Loucy (cell line): ENCODE measurements at regions not wholly inside any gene's neighbourhood (a gene's known extent, or its start where the extent isn't known, plus 50 kb on each side); places are given as distances from the start of the nearest gene placed in this dataset.

Experiments
- H2AFZ ChIP-seq: fragments of 200-600 bp; sonication (generic); 2 replicates; pipeline ENCODE4 v1.6.0; 2016; ENCODE audit warnings: antibody characterized with exemption, mild to moderate bottlenecking, low read length, moderate library complexity
- H3F3A ChIP-seq: fragments of 200-600 bp; 2 replicates; pipeline ENCODE4 v1.6.0; 2016; ENCODE audit warnings: antibody characterized with exemption, low read depth, mild to moderate bottlenecking
- H3K27me3 ChIP-seq: fragments of 200-600 bp; sonication (generic); 2 replicates; pipeline ENCODE4 v1.6.1; 2014; ENCODE audit warnings: low read length, mild to moderate bottlenecking; ENCODE audit not compliant: insufficient read depth, poor library complexity, severe bottlenecking
- H3K36me3 ChIP-seq: fragments of 200-600 bp; sonication (generic); 2 replicates; pipeline ENCODE4 v1.6.1; 2016; ENCODE audit warnings: low read length; ENCODE audit not compliant: insufficient read depth
- H3K4me1 ChIP-seq: fragments of 200-600 bp; sonication (generic); 2 replicates; pipeline ENCODE4 v1.5.1; 2014; ENCODE audit warnings: low read length, mild to moderate bottlenecking; ENCODE audit not compliant: insufficient read depth, poor library complexity, severe bottlenecking
- H3K4me2 ChIP-seq: fragments of 200-600 bp; sonication (generic); 2 replicates; pipeline ENCODE4 v1.6.0; 2014; ENCODE audit warnings: antibody characterized with exemption, low read length, low read depth, mild to moderate bottlenecking; ENCODE audit not compliant: poor library complexity, severe bottlenecking
- H3K4me3 ChIP-seq: fragments of 200-600 bp; sonication (generic); 2 replicates; pipeline ENCODE4 v1.5.1; 2014; ENCODE audit warnings: low read length, mild to moderate bottlenecking, mixed read lengths; ENCODE audit not compliant: poor library complexity, severe bottlenecking
- H3K79me2 ChIP-seq: fragments of 200-600 bp; sonication (generic); 2 replicates; pipeline ENCODE4 v1.6.1; 2014; ENCODE audit warnings: low read length; ENCODE audit not compliant: insufficient read depth
- H3K9ac ChIP-seq: fragments of 200-600 bp; sonication (generic); 2 replicates; pipeline ENCODE4 v1.6.0; 2014; ENCODE audit warnings: mild to moderate bottlenecking, low read depth, low read length, moderate library complexity; ENCODE audit not compliant: poor library complexity, severe bottlenecking
- H3K9me2 ChIP-seq: fragments of 200-600 bp; sonication (generic); replicated peaks from 2 replicates; pipeline ENCODE4 v1.6.1; 2016; ENCODE audit warnings: low read depth, low read length, mixed read lengths
- H3K9me3 ChIP-seq: fragments of 200-600 bp; sonication (generic); 2 replicates; pipeline ENCODE4 v1.6.1; 2014; ENCODE audit warnings: mild to moderate bottlenecking, antibody characterized with exemption, low read length, low read depth; ENCODE audit not compliant: insufficient read depth
- H4K20me1 ChIP-seq: fragments of 200-600 bp; sonication (generic); 2 replicates; pipeline ENCODE4 v1.6.0; 2014; ENCODE audit warnings: antibody characterized with exemption, low read length, mild to moderate bottlenecking; ENCODE audit not compliant: insufficient read depth, poor library complexity, severe bottlenecking
- EZH2phosphoT487 ChIP-seq: fragments of 200-600 bp; IDR thresholded peaks from 2 replicates; pipeline ENCODE4 v1.6.1; 2018; ENCODE audit warnings: antibody characterized with exemption, mild to moderate bottlenecking, moderate library complexity, borderline replicate concordance
- TF ChIP-seq, protein P1 (sequence below): fragments of 200-600 bp; sonication (generic); conservative IDR thresholded peaks from 2 replicates; pipeline ENCODE4 v1.5.1; 2014; ENCODE audit warnings: mild to moderate bottlenecking, antibody characterized with exemption, low read length

DNA sequence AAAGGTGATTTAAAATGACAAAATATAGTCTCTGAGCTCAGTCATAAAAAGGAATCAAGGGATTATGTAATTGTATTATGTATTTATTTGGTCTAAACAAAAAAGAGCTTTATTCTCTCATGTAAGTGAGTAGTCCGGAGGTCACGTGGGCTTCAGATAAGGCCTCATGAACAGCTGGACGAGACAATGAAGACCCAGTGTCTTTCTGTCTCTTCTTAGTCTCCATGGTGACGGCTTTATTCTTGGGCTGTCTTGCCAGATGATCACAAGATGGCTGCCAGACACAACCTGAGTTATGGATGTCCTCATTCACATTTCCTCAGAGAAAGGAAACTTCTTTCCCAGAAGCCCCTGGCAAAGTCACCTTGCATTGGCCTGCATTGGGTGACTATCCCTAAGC, 98.6 kb downstream of the ARF6 start:
- H3K27me3 ChIP-seq = no peaks in the 10 kb centered on the region
- H2AFZ ChIP-seq = no peak overlapping the region
- no peaks in the 10 kb centered on the region for H4K20me1 ChIP-seq
- H3K4me1 ChIP-seq = no peaks in the 10 kb centered on the region
- no peak for TF ChIP-seq EZH2phosphoT487
- TF ChIP-seq, protein P1, sequence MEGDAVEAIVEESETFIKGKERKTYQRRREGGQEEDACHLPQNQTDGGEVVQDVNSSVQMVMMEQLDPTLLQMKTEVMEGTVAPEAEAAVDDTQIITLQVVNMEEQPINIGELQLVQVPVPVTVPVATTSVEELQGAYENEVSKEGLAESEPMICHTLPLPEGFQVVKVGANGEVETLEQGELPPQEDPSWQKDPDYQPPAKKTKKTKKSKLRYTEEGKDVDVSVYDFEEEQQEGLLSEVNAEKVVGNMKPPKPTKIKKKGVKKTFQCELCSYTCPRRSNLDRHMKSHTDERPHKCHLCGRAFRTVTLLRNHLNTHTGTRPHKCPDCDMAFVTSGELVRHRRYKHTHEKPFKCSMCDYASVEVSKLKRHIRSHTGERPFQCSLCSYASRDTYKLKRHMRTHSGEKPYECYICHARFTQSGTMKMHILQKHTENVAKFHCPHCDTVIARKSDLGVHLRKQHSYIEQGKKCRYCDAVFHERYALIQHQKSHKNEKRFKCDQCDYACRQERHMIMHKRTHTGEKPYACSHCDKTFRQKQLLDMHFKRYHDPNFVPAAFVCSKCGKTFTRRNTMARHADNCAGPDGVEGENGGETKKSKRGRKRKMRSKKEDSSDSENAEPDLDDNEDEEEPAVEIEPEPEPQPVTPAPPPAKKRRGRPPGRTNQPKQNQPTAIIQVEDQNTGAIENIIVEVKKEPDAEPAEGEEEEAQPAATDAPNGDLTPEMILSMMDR = no peak
- no peak overlapping the region for H3K4me2 ChIP-seq
- no peaks in the 10 kb centered on the region for H3K36me3 ChIP-seq
- no peaks in the 10 kb centered on the region for H3F3A ChIP-seq
- H3K9me3 ChIP-seq = no peaks in the 10 kb centered on the region
- no peaks in the 10 kb centered on the region for H3K79me2 ChIP-seq
- H3K9ac ChIP-seq = no peak overlapping the region
- H3K4me3 ChIP-seq = no peak overlapping the region
- H3K9me2 ChIP-seq = no peaks in the 10 kb centered on the region

DNA sequence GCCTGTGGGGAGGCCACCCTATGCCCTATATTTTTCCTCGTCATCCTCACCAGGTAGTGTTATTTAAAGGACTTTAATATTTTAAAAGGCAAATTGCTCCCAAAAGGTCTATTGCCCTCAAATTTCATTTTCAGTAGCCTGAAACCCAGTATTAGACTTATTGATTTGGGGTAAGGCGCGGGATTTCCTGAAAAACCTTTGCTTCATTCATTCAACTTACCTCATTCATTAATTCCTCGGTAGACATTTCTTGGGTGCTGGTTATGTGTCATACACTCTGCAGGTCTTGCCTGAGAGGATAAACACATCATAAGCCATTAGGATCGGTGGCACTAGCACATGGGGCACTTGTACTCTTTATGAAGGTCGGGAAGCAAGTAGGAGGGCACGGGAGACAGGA, 99.2 kb downstream of the ARF6 start:
- no peak for TF ChIP-seq EZH2phosphoT487
- TF ChIP-seq, protein P1 = no peak
- Histone ChIP-seq H2AFZ (no peak overlapping the region), H3K36me3 (no peaks in the 10 kb centered on the region), H3K27me3 (no peaks in the 10 kb centered on the region), H3K4me3 (no peak overlapping the region), H3F3A (no peaks in the 10 kb centered on the region), H3K9me2 (no peaks in the 10 kb centered on the region), H3K4me2 (no peak overlapping the region), H4K20me1 (no peaks in the 10 kb centered on the region), H3K79me2 (no peaks in the 10 kb centered on the region), H3K9me3 (no peaks in the 10 kb centered on the region), H3K9ac (no peak overlapping the region), H3K4me1 (no peaks in the 10 kb centered on the region)

DNA sequence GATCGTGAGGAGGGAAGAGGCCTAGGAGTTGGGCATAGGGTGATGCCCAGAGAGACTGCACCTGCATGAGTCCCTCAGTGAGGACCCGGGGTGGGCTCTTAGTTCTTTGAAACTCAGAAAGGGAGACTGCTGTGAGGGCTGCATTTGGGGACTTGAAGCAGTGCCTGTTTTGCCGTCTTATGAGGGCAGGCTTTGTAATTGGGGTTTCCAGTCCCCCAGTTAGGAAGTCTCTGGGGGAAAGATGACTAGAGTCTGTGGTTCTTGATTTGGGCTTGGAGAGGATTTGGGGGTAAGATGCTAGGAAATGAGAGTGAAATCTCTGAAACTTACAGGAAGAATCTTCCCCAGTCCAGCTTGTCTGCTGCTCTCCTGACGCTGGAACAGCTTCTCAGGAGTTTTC, 99.6 kb downstream of the ARF6 start:
- TF ChIP-seq, protein P1 = no peak
- TF ChIP-seq EZH2phosphoT487 = no peak
- H3K27me3 ChIP-seq = no peaks in the 10 kb centered on the region
- H4K20me1 ChIP-seq = no peaks in the 10 kb centered on the region
- no peak overlapping the region for H3K4me3 ChIP-seq
- H3K36me3 ChIP-seq = no peaks in the 10 kb centered on the region
- H3K79me2 ChIP-seq = no peaks in the 10 kb centered on the region
- H3K4me1 ChIP-seq = no peaks in the 10 kb centered on the region
- no peaks in the 10 kb centered on the region for H3K9me3 ChIP-seq
- no peak overlapping the region for H2AFZ ChIP-seq
- H3F3A ChIP-seq = no peaks in the 10 kb centered on the region
- H3K4me2 ChIP-seq = no peak overlapping the region
- H3K9ac ChIP-seq = no peak overlapping the region
- H3K9me2 ChIP-seq = no peaks in the 10 kb centered on the region
